T-helper 2 cell treated with Interferon-gamma antibody and Interleukin-4, amounts not matched to agents 5 μg/mL and 100 μg/mL, for 36 hours (primary cell): ENCODE measurements at regions not wholly inside any gene's neighbourhood (a gene's known extent, or its start where the extent isn't known, plus 50 kb on each side); places are given as distances from the start of the nearest gene placed in this dataset.
"Not testable (repeated sequence)": the region's sequence is repeated elsewhere in the genome, so short reads cannot be mapped to it uniquely, and the experiment has no call there.

Experiments
- DNase-seq: peaks from one replicate; pipeline ENCODE4 v3.0.0; 2021; ENCODE audit warnings: low spot score
- H3K27ac Mint-ChIP-seq: one replicate; pipeline ENCODE4 v1.8.0; 2021; ENCODE audit warnings: mild to moderate bottlenecking, mixed read lengths
- H3K27me3 Mint-ChIP-seq: one replicate; pipeline ENCODE4 v1.8.0; 2021; ENCODE audit warnings: low read depth, mixed read lengths
- H3K36me3 Mint-ChIP-seq: one replicate; pipeline ENCODE4 v1.8.0; 2021; ENCODE audit warnings: low read depth, mixed read lengths
- H3K4me1 Mint-ChIP-seq: one replicate; pipeline ENCODE4 v1.8.0; 2021; ENCODE audit warnings: low read depth, mixed read lengths
- H3K4me3 Mint-ChIP-seq: one replicate; pipeline ENCODE4 v1.8.0; 2022; ENCODE audit warnings: mild to moderate bottlenecking, moderate library complexity, mixed read lengths
- H3K9me3 Mint-ChIP-seq: one replicate; pipeline ENCODE4 v1.8.0; 2021; ENCODE audit warnings: mixed read lengths

DNA sequence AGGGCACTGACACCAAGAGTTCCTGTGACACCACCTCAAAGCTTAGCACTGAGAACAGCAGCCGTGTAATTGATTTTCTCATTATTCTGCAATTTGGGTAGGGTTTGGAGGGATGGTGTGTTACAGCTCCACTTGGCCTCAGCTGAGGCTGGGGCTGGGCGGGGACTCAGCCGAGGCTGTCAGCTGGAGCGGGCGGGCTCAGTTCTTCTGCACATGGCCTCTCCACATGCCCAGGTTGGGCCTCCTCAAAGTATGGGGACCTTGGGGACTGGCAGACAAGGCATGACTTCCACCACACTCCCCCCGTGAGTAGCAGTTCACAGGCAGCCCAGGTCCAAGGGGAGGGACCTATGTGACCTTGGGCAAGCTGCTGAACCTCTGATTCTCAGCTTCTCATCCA is 171.5 kb downstream of the IRF8 start:
- H3K9me3 Mint-ChIP-seq = no peaks in the 10 kb centered on the region
- H3K4me3 Mint-ChIP-seq = no peak overlapping the region
- DNase-seq = no peak
- no peaks in the 10 kb centered on the region for H3K27me3 Mint-ChIP-seq
- H3K27ac Mint-ChIP-seq = no peak overlapping the region
- no peaks in the 10 kb centered on the region for H3K36me3 Mint-ChIP-seq
- H3K4me1 Mint-ChIP-seq = peaks cover under 1% of the 10 kb centered on the region

DNA sequence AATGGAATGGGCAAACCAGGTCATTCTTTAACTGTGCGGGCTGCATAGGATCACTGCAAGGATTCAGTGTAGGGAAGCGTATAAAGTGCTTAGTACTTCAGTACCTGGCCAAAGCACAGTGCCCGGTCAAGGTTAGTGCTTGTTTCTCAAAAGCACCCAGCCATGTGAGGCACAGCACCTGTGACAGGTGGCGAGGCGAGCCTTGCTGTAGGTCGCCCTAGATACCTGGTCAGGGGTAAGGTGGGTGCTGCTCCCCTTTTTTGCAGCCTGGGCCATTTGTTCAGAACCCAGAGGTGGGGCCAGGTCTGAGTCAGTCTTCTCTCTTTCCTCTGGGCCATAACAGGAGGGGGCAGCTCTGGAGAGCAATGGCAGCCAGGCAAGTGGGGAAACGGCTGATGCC is 172.0 kb downstream of the IRF8 start:
- Mint-ChIP-seq H3K27me3 (no peaks in the 10 kb centered on the region), H3K4me1 (peaks cover 3% of the 10 kb centered on the region), H3K27ac (no peak overlapping the region), H3K9me3 (no peaks in the 10 kb centered on the region), H3K36me3 (no peaks in the 10 kb centered on the region), H3K4me3 (no peak overlapping the region)
- no peak for DNase-seq

DNA sequence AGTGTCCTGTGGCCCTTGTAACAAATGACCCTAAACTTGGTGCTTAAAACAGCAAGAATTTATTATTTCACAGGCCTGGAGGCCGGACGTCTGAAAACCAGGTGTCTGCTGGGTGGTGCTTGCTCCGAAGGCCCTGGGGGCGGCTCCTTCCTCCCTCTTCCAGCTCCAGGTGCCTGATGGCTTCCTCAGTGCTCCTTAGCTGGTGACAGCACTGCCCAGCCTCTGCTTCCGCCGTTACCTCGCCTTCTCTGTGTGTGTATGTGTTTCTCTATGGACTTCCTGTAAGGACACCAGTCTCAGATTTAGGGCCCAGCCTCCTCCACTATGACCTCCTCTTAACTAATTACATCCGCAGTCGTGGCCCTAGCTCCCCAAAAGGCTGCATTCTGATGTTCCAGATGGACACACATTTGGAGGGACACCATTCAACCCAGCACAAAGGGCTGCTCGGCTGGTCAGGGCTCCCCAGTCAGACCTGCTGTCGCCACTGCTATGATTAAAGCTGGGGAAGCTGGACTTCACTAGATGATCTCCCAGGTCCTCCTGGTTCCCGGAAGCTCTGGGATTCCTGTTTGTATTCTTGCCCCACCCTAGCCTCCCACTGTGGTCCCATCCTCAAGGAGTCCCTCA is 172.8 kb downstream of the IRF8 start:
- Mint-ChIP-seq H3K4me1 (peaks cover 3% of the 10 kb centered on the region), H3K9me3 (no peaks in the 10 kb centered on the region), H3K4me3 (no peak overlapping the region), H3K27me3 (no peaks in the 10 kb centered on the region), H3K27ac (no peak overlapping the region), H3K36me3 (no peaks in the 10 kb centered on the region)
- no peak for DNase-seq

DNA sequence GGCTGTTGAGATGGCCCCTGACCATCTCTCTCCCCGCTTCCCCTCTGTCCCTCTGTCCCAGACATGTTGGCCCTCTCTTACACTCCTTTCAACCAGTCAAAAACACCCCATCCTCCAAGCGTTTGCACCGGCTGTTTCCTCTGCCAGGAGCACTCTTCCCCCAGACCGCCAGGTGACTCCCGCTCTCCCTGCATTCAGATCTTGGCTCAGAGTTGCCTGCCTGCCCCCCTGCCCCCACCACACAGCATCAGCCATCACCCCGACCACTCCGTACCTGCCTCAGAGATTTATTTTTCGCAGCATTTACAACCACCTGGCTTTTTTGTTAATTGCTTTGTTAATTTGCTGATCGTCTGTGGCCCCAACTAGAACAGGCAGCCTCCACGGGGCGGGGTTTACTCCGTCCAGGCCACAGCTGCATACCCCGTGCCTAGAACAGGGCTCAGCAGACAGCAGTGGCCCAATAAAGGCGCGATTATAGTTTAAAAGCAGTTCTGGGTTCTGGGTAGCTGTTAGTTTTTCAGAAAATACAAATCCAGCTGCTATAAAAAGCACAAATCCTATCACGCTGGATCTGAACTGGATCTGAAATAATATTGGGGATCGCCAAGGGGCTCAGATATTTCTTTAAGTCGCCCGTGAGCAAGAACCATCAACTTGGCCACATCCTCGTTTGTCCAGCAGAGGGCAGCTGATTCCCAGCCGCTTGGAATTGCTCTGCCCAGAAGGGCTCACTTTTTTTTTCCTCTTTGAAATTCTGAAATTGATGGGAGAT is 173.6 kb downstream of the IRF8 start:
- DNase-seq = peak; percentile 13
- H3K4me3 Mint-ChIP-seq = no peak overlapping the region
- H3K4me1 Mint-ChIP-seq = peaks cover 3% of the 10 kb centered on the region
- no peaks in the 10 kb centered on the region for H3K27me3 Mint-ChIP-seq
- H3K27ac Mint-ChIP-seq = no peak overlapping the region
- no peaks in the 10 kb centered on the region for H3K9me3 Mint-ChIP-seq
- H3K36me3 Mint-ChIP-seq = no peaks in the 10 kb centered on the region

DNA sequence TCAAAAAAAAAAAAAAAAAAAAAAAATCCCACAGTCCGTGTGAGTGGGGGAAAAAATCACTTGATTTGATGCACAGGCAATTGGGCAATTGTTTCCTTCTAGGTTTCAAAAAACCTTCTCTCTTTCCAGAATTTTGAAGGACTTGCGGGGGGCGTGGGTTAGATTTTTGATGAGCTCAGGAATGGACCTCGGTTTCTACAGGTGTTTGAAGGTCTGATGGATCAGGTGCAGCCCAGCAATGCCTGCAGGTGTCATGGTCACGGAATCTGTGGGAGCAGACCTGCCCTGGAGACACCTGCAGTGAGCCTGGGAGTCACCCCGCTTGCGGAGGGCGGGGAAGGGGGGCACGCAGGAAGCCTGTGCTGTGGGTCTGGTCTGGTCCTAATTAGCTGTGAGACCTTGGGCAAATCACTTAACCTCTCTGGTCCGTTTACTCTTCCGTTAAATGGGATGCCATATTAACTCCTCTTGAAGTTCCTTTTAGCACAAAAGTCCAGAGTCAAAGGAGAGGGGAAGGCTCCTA is 174.2 kb downstream of the IRF8 start:
- Mint-ChIP-seq H3K36me3 (no peaks in the 10 kb centered on the region), H3K9me3 (no peaks in the 10 kb centered on the region), H3K27me3 (no peaks in the 10 kb centered on the region), H3K4me3 (no peak overlapping the region), H3K4me1 (peaks cover 3% of the 10 kb centered on the region), H3K27ac (no peak overlapping the region)
- no peak for DNase-seq

DNA sequence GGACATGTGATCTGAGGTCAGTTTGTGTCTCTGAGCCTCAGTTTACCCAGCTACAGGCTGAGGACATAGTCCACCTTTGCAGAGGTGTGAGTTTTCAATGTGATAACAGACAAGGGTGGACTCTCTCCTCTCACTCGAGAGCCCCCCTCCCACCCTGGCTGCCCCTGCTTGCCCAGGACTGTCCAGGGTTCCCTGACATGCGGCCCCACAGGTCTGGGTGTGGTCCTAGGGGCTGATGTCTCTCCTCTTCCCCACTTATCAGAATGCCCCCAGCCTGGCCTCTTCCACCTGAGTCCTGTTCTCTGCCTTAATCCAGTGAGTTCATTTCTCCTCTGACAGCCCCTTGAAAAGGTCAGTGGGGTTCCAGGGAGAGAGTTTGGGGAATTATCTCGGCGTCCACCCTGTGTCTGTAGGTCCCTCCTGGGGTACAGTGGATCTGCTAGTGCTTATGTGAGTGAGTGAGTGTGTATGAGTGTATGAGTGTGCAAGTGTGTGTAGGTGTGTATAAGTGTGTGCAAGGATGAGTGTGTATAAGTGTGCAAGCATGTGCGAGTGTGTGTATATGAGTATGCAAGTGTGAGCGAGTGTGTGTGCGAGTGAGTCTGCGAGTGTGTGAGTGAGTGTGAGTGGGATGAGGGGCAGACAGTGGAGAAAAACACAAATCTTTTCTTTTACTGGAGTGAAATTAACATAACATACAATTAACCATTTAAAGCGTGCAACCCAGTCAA is 175.0 kb downstream of the IRF8 start:
- H3K36me3 Mint-ChIP-seq = no peaks in the 10 kb centered on the region
- no peak overlapping the region for H3K4me3 Mint-ChIP-seq
- no peaks in the 10 kb centered on the region for H3K27me3 Mint-ChIP-seq
- H3K4me1 Mint-ChIP-seq = peaks cover 3% of the 10 kb centered on the region
- H3K9me3 Mint-ChIP-seq = no peaks in the 10 kb centered on the region
- no peak for DNase-seq
- H3K27ac Mint-ChIP-seq = no peak overlapping the region

DNA sequence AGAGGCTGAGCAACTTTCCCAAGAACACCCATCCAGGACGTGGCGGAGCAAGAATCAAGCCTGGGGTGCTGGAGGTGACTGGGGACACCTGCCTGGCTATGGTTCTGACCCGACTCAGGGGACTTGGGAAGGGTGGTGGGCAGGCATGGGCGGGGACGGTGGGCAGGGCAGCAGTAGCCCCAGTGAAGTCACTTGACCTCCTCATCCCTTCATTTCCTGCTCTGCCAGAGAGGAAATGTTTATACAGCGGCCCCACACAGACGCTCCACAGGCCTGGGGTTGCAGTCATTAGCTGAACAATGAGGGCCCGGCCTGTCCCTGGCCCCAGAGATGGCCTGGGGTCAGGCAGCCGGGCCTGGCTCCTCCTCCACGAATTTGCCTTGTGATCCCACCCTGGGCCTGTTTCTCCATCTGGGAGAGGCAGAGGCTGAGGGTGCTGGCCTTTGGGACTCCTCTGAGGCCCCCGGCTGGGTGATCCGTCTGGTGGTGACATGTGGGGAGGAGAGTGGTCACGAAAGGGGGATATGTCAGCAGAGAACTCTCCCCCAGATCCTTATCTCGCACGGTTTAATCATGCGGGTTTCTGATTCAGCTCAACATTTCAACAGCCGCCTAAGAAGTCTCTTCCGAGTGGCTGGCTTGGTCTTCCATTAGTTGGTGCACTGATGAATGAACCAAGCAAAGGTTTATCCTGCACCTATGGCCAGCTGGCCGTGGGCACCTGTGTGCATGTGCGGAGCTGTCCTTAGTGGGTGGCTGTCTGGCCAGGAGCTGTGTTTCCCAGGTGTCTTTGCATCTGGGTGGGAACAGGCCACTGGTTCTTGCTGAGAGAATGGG is 175.9 kb downstream of the IRF8 start:
- Mint-ChIP-seq H3K9me3 (no peaks in the 10 kb centered on the region), H3K27me3 (peaks cover 6% of the 10 kb centered on the region)

DNA sequence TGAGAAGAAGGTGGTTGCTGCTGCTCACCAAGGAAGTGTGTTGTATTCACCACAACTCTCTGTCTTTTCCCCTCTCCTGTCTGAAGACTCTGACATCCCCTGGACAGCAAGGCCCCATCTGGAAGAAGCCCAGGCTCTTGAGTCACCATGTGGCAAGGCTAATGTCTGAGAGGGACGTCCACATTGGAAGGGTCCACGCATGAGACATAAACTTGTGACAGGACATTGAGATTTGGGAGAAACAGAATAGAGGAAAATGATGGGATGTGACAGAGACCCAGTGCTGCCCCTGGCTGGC is 176.5 kb downstream of the IRF8 start:
- Mint-ChIP-seq H3K9me3 (no peaks in the 10 kb centered on the region), H3K4me3 (no peak overlapping the region), H3K27ac (no peak overlapping the region), H3K4me1 (peaks cover 3% of the 10 kb centered on the region), H3K36me3 (no peaks in the 10 kb centered on the region), H3K27me3 (peaks cover 6% of the 10 kb centered on the region)
- DNase-seq = no peak

More for the DNA sequence above, 175.9 kb downstream of the IRF8 start:
- Mint-ChIP-seq H3K36me3 (no peaks in the 10 kb centered on the region), H3K27ac (no peak overlapping the region), H3K4me3 (no peak overlapping the region), H3K4me1 (peaks cover 3% of the 10 kb centered on the region)
- DNase-seq = no peak

DNA sequence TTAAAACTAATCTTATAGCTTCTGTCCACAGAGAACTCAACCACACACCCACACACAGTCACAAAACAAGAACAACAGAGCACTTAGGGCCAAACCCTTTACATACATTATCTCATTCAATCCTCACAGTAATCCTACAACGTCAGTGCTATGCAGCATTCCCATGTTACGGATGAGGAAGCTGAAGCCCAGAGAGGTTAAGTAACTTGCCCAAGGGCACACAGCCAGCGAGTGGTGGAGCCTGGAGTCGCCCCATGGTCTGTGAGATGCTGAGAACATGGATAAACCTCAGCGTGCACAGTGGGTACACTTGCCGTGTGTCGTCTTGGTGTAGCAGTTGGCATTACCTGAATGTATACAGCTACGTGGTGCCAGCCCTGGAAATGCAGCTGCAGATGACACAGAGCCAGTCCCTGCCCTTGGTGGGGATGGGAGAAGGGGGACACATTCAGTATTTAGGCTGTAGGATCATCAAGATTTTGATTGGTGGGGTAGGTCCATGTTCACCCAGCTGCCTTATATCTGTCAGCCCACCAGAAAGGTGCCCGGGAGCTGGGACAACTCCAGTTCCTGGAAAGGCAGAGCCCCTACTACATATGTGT is 177.0 kb downstream of the IRF8 start:
- H3K4me3 Mint-ChIP-seq = no peak overlapping the region
- H3K27ac Mint-ChIP-seq = no peak overlapping the region
- H3K9me3 Mint-ChIP-seq = no peaks in the 10 kb centered on the region
- H3K27me3 Mint-ChIP-seq = peaks cover 6% of the 10 kb centered on the region
- no peaks in the 10 kb centered on the region for H3K36me3 Mint-ChIP-seq
- no peak for DNase-seq
- H3K4me1 Mint-ChIP-seq = peaks cover 3% of the 10 kb centered on the region

DNA sequence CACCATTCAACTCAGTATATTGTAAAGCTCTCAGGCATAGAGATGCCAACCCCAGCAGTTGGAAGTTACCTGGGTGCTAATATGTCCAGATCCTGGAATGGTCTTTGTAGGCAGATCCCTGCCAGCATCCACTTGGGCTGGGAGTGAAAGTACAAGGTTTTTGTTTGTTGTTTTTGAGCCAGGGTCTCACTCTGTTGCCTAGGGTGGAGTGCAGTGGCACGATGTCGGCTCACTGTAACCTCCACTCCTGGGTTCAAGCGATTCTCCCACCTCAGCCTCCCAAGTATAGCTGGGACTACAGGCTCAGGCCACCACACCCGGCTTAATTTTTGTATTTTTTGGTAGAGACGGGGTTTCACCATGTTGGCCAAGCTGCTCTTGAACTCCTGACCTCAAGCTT is 177.6 kb downstream of the IRF8 start:
- Mint-ChIP-seq H3K36me3 (no peaks in the 10 kb centered on the region), H3K9me3 (no peaks in the 10 kb centered on the region), H3K4me3 (no peak overlapping the region), H3K27me3 (peaks cover 6% of the 10 kb centered on the region), H3K27ac (no peak overlapping the region), H3K4me1 (peaks cover 3% of the 10 kb centered on the region)
- DNase-seq = no peak

DNA sequence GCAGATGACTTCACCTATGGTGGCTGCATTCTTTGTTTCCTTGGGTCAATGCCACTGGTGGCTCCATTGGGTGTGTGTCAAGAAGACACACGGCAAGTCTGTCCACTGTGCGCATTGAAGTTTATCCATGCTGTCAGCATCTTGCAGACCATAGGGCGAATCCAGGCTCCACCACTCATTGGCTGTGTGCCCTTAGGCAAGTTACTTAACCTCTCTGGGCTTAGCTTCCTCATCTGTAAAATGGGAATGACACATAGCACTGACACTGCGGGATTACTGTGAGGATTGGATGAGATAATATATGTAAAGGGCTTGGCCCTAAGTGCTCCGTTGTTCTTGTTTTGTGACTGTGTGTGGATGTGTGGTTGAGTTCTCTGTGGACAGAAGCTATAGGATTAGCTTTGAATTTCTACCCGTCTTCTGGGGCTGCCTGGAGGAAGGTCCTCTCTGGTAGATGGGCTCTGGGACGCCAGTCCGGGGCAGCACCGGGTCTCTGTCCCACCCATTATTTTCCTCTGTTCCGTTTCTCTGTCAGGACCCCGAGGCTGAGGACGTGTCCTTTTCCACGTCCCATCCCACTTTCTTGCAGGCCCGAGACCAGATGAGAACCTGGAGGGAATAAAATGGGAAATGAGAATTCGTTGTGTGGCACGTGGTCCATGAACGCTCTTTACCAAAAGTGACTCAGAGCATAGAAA is 178.4 kb downstream of the IRF8 start:
- Mint-ChIP-seq H3K4me1 (peaks cover 3% of the 10 kb centered on the region), H3K4me3 (no peak overlapping the region), H3K36me3 (no peaks in the 10 kb centered on the region), H3K9me3 (no peaks in the 10 kb centered on the region), H3K27ac (no peak overlapping the region), H3K27me3 (peaks cover 6% of the 10 kb centered on the region)
- no peak for DNase-seq

DNA sequence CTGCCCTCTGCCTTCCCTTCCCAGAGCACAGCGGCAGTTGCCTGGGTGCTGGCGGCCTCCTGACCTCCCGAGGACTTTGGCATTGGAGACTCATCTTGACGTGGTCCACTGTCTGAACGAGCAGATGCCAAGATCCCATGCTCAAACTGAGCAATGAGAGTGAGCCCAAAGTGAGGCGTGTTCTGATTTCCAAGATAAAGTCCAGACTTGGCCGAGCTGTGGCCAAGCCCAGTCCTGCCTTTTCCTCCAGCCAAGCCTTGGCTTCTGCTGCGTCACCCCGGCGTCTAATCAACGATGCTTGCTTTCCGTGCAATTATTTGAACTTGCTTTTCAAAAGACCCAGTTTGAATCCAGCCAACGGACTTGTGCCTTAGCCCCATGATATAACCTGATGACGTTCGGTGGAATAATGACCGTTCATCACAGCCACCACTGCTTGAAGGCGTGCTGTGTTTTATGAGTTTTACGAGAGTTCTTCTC is 179.2 kb downstream of the IRF8 start:
- no peak for DNase-seq
- Mint-ChIP-seq H3K4me3 (no peak overlapping the region), H3K36me3 (no peaks in the 10 kb centered on the region), H3K27ac (no peak overlapping the region), H3K4me1 (peaks cover 3% of the 10 kb centered on the region), H3K9me3 (no peaks in the 10 kb centered on the region), H3K27me3 (peaks cover 6% of the 10 kb centered on the region)

DNA sequence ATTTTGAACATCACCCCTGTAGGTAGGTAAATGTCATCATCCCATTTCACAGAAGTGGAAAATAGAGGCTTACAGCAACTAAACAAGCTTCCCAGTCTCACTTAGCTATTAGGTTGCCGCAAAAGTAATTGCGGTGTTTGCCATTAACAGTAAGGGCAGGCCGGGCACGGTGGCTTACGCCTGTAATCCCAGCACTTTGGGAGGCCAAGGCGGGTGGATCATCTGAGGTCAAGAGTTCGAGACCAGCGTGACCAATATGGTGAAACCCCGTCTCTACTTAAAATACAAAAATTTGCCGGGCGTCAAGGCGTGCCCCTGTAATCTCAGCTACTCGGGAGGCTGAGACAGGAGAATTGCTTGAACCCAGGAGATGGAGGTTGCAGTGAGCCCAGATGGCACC is 179.7 kb downstream of the IRF8 start:
- not testable (repeated sequence) for H3K27ac Mint-ChIP-seq, H3K9me3 Mint-ChIP-seq, DNase-seq, H3K4me3 Mint-ChIP-seq, H3K4me1 Mint-ChIP-seq, H3K27me3 Mint-ChIP-seq, H3K36me3 Mint-ChIP-seq
